GM18517 (cell line): ENCODE measurements at regions not wholly inside any gene's neighbourhood (a gene's known extent, or its start where the extent isn't known, plus 50 kb on each side); places are given as distances from the start of the nearest gene placed in this dataset.
"Not testable (repeated sequence)": the region's sequence is repeated elsewhere in the genome, so short reads cannot be mapped to it uniquely, and the experiment has no call there.

ENCODE experiments used
- ATAC-seq: cut with Tn5 transposase; IDR thresholded peaks from one replicate; pipeline ENCODE4 v1.9.1; 2021; ENCODE audit warnings: mild to moderate bottlenecking, moderate library complexity; ENCODE audit not compliant: unreplicated experiment

DNA sequence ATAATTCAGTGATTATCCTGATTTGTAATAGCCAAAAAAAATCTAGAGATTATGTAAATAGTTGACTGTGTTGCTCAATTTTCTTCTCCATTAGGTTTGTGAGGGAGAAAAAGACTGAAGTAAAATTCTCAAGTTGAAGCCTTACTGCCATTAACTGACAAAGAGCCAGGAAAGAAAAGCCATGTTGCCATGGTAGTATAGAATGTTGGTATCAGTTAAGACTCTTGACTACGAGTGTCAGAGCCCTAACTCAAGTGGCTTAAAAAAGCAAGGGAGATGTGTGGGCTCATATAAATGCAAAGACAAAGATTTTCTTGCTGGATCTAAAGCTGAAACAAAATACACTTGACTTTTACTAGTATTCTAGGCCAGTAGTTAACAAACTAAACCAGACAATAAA is 571.7 kb downstream of the KCTD16 start:
- ATAC-seq, result no peak

DNA sequence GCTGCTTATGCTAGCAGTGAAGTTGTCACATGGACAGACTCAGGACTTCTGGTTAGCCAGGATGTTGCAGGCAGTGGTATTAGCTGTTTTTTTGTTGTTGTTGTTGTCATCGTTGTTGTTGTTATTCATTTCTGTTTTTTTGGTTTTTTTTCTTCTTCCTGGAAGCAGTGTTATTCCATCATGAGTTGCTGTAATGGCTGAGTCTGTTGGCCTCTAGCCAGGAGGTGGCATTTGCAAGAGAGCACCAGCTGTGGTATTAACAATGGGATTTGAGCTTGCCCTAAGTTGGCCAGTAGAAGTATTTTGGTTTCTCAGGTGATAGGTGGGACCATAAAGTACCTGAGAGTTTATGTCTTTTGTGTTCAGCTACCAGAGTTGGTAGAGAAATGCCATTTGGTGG is 561.1 kb downstream of the KCTD16 start:
- ATAC-seq, result no peak

DNA sequence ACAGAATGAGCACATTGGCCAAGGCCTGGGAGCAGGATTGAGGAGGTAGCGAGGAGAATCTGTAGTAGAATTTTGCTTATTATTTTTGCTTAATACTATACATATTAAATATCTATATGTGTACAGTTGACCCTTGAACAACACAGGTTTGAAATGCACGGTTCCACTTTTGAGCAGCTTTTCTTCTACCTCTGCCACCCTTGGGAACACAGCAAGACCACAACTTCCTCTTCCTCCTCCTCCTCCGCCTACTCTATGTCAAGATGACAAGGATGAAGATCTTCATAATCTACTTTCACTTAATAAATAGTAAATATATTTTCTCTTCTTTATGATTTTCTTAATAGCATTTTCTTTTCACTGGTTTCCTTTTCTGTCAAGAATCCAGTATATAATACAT is 541.4 kb downstream of the KCTD16 start:
- peak; percentile 90 for ATAC-seq

DNA sequence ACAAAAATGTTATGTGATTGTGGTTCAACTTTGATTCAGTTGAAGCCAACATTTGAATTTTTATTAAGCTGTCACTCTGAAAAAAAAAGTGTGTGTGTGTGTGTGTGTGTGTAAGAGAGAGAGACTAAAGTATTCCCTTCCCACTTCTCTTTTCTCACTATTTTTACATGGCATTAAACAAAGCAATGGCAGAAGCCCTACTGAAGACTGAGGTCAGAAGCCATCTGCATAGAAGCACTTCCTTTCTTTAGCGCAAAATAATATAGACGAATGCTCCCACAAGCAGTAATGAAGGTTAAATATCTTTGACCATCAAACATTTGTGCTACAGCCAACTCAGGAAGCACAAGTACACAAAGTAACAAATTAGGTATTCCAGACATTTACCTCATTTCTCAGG is 540.5 kb downstream of the KCTD16 start:
- ATAC-seq, result no peak

DNA sequence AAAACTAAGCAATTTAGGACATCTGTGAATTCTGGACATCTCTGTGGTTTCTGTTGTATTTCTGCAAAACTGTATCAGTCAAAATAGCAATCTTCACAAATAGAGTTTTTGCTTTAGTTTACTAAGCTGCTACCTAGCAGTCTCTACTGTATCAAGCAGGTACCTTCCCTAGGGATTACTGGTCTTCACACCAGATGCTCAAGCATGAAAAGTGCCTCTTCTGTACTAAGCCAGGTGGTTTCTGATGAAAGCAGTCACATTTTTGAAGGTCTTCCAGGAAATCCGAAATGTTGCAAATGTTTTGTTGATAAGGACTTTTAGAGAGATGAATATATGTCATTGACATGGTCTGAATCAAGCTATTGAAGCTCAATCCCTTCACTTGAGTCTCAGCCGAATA is 540.0 kb downstream of the KCTD16 start:
- no peak for ATAC-seq

DNA sequence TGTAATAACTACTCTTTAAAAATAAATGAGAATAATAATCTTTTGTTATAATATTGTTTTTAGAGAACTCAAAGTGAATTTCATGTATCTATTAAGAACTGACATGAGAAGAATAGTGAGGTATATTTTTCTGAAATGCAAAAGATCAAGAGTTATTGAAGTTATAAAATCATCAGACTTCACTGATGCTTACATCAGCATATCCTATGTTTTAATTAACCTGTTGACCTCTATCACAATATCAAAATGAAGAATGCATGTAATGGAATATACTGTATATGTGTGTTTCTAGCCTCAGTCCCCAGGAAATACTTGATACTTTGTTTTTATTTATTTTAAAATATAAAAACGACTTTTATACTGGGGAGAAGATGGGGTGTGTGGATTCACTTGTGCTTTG is 533.1 kb downstream of the KCTD16 start:
- no peak for ATAC-seq

DNA sequence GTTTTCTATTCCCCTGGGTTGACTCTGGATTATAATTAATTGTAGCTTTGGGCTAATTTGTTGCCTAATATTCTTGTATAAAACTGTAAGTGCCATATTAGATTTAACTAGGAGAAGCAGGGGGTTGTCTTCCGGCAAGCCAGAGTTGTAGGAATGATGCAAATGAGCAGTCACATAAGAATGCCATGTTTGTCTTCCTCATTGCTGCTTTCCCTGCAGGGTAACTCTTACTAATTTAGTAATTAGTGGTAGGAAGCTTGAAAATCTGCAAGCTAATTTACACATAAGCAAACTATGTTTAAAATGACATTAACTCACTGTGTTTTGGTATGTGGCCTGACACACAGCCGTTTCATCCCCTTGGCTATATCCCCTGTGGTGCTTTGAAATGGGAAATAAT is 527.8 kb downstream of the KCTD16 start:
- ATAC-seq, result no peak

DNA sequence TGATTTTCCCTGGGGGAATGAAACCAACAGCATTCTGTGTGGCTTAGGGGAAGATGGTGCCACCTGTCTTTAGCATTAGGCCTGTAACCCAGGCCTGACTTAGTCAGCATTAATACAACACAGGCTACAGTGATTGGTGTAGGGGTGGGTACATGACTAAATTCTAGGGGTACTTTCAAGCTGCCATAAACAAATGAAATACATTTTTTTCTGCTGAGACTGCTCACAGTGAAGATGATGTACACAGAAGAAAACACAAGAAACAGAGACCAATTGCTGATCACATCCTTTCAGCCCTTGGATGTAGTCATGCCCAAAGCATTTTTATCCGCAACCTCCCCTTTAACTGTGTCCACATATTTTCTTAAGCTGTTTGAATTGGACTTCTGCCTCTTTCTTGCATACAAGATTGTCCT is 527.2 kb downstream of the KCTD16 start:
- ATAC-seq, result no peak

DNA sequence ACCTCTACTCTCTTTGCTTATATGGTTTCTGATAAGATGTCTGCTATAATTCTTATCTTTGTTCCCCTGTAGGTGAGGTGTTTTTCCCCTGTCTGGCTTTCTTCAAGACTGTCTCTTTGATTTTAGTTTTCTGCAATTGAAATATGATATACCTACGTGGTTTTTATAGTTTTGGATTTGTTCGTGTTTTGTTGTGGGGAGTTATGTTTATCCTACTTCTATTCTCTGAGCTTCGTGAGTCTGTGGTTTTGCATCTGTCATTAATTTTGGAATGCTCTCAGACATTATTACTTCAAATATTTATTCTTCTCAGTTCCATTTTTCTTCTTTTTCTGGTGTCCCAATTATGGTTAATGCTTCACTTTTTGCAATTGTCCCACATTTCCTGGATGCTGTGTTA is 521.3 kb downstream of the KCTD16 start:
- no peak for ATAC-seq

DNA sequence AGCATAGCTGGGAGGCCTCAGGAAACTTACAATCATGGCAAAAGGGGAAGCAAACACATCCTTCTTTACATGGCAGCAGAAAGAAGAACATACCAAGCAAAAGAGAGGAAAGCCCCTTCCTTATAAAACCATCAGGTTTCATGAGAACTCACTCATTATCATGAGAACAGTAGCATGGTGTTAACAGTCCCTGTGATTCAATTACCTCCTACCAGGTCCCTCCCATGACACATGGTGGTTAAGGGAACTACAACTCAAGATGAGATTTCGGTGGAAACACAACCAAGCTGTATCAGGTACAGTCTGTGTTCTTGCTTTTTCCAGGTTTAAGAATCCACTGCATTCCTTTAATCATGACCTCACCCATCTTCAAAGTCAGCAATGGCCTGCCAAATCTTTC is 514.2 kb downstream of the KCTD16 start:
- ATAC-seq, result no peak

DNA sequence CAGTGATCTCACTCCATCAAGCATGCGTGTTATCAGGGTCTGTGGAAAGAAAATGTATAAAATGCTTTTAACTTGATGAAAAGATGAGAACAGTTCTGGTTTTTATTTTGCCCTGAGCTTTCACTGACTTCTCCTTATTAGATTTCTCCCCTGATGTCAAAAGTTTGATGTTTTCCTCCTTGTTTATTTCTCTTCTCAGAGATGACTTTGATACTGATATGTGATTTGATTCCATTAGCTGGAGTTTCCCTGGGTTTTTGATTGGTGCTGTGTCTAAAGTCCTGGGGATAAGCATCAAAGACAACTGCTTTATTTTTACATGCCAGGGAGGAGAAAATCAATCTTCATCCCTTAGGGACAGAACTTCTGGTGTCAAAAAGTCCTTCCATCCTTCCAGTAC is 510.0 kb downstream of the KCTD16 start:
- ATAC-seq, result no peak

DNA sequence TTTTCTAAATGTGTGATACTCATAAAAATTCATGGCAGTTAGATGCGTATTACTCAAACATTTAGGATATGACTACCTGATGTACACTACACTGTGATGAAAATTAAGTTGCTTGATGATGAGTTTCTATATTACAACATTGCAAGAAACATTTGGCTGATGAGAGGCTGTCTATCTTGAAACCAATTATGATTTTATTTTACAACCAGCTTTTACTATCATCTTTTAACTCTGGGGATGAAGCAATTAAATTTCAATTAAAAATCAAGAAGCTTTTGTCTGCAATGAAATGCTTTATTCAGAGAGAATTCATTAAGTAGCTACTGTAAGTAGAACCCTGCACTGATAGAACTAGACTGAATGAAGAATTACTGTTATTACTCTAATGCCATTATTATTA is 500.4 kb downstream of the KCTD16 start:
- ATAC-seq, result no peak

DNA sequence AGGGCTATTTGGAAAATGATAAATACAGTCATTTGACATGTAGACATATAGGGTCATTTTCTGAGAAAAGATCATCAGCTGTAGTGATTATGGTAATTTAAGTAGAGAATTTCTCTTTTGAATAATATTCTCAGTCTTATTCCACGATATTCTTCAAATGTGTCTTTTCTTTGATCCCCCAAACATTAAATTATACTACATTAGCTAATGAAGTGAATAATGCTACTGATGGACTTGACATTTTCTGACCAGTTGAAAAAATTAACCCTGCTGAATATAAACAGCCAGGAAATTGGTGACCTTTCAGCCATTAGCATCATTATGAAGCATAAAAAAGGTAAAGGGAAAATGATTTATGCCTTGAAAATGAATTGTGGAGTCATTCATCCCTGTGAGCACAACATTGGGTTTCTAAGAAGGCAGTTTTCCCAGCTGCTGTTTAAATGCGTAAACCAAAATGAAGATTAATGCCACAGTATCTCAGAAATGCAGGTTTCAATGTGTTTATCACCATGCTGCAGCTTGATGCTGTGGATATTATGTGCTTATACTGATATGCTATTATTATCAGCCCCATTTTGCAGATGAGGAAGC is 489.1 kb downstream of the KCTD16 start:
- ATAC-seq, result no peak

DNA sequence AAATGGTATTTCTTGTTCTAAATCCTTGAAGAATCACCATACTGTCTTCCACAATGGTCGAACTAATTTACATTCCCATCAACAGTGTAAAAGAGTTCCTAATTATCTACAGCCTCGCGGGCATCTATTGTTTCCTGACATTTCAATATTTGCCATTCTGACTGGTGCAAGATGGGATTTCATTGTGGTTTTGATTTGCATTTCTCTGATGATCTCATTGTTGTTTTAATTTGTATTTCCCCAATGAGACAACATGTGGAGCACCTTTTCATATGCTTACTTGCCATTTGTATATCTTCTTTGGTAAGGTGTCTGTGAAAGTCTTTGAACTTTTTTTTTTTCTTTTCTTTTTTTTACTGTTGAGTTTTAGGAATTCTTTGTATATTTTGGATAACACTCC is 473.6 kb downstream of the KCTD16 start:
- ATAC-seq, result no peak

DNA sequence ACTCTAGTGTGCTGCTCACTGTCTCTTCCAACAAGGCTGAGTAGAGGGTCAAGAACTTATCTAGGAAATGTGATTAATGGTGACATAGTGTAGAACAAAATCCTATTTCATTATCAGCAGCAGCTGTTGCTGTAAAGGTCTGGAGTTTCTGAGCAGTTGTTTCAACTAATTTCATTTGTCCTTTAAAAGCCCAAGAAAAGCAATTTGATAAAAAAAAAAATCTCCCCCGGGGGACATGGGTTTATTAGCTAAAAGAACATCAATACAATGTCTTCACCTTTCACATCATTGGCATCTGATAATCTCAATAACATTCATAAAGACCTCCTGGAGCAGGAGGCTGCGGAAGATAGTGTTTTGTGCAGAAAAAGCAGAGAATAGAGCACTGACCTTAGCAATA is 468.1 kb downstream of the KCTD16 start:
- ATAC-seq, result no peak

DNA sequence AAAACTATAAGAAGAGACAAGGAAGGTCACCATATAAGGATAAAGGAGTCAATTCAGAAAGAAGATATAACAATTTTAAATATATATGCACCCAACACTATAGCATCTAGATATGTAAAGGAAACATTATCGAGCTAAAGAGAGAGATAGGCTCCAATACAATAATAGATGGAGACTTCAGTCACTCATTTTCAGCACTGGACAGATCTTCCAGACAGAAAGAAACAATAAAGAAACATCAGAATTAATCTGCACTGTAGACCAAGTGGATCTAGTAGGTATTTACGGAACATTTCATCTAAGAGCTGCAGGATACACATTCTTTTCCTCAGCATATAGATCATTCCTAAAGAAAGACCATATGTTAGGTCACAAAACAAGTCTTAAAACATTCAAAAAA is 463.5 kb downstream of the KCTD16 start:
- ATAC-seq, result no peak

DNA sequence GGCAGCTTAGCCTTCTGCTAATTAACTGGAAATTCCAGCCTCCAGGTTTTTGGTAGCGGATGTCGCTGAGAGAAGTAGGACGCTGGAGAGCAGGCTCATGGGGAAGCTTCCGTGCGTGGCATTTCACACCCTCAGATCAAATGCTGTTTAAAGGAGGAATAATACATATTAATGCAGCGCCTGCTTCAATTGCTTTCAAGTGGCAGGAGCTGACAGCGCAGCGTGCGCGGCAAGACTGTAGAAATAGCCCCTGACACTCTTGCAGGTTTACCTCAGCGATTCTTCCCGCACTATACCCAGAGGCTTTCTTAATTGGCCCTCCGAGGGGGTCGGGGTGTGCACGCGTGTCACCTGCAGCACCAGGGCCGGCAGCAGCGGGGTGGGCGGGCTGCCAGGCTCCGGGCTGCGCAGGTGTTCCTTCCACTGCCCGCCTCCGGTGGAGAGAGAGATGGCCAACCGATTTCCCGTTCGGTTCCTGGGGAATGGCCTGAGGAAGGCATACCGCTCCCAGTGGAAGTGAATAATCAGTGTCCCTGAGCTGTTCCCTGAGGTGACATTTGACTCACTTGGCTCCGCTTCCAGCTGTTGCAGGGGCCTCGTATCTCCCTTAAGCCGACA is 427.9 kb downstream of the KCTD16 start:
- ATAC-seq, result no peak

DNA sequence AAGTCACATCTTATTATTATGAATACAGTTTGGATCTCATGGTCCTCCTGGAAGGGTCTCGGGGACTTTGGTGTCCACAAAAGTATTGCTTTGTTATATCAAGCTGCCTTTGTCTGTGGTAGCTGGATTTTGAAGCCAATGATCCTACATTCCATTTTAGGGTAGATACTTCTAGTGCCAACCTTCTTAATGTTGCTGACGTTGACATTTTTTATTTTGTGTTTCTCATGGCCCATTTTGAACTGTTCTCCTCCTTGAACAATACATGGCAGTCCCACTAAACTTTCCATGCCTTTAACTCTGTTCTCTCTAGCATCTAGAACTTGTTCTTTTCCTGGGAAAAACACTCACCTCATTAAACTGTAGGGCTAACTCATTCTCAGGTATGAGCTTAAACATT is 425.8 kb downstream of the KCTD16 start:
- ATAC-seq, result no peak

DNA sequence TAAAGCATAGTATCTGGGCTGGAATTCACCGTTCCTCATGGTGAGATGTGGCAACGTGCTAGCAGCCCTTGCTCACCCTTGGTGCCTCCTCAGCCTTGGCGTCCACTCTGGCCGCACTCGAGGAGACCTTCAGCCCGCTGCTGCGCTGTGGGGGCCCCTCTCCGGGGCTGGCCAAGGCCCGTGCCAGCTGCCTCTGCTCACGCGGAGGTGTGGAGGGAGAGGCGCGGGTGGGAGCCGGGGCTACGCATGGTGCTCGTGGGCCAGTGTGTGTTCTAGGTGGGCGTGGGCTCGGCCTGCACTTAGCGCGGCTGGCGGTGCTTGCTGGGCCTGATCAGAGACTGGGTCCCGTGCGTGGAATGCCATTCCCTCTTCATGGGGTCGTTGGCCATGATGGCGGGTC is 424.2 kb downstream of the KCTD16 start:
- ATAC-seq, result no peak

DNA sequence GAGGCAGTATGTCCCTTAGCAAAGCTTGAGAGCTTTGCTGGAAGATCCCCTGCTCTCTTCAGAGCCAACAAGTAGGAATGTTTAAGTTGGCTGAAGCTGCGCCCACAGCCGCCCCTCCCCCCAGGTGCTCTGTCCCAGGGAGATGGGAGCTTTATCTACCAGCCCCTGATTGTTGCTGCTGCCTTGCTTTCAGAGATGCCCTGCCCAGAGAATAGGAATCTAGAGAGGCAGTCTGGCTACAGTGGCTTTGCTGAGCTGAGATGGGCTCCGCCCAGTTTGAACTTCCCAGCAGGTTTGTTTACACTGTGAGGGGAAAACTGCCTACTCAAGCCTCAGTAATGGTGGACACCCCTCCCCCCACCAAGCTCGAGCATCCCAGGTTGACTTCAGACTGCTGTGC is 423.6 kb downstream of the KCTD16 start:
- ATAC-seq, result not testable (repeated sequence)

DNA sequence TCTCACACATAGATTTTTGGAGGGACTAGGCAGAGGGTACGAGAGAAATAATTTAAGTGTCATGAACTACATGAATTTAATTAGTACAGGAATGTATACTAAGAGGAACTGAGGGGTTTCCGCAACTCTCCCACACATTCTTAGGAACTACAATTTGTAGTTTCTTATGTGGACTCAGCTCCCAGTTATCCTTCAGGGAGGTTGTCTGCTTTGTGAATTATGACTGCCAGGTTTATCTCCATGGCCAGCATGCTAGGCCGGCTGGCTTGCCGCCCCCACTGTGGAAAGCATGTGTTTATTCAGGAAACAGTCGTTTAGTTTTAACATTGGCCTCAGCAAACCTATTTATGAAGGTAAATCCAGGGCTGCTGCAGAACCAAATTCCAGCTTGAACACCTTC is 415.0 kb downstream of the KCTD16 start:
- no peak for ATAC-seq

DNA sequence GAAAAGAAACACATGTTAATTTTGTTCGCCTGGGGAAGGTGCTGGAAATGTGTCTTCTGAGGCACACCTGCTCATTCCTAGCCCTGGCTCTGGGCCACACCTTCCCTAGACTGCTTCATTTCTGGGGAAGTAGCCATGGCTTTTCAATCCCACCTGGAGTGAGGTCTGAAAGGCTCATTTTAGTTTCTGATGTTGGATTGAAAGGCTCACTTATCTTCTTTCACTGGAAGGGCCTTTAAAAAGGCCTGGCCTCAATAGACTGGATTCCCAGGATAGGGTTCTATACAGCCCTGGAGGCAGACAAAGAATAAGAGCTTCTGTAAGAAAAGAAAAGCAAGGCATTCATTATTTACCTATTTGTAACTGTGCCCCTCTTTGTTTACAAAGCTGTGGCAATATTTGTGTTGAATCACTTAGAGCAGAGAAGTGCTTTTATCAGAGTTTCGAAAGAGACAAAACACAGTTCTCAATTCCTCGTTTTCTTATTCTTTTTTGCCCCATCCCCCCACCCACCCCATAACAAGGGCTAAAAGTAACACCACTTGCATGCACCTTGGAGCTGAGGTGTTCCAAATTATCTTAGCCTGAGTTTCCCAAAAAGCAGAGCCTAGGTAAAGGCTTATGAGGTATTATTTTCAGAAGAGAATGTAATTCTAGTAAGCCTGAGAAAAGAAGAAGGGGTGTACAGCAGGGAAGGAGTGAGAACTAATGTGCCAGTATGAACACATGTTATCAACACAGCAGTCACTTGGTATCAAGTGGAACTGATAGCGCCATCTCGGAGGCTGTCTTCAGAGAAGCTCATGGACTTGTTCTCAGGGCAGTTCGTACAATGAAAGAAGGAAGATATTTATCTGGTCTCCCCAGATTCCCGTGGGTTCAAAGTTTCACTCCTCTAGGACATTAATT is 413.1 kb downstream of the KCTD16 start:
- no peak for ATAC-seq
